H9 (cell line): ENCODE measurements at regions not wholly inside any gene's neighbourhood (a gene's known extent, or its start where the extent isn't known, plus 50 kb on each side); places are given as distances from the start of the nearest gene placed in this dataset.

ENCODE experiments used
- DNase-seq: peaks from one replicate; pipeline ENCODE4 v3.0.0-alpha.2; 2017
- H2AFZ ChIP-seq: one replicate; pipeline ENCODE4 v1.6.1; 2013; ENCODE audit warnings: mild to moderate bottlenecking, low read length, control low read depth, moderate library complexity
- H2AK5ac ChIP-seq: 2 replicates; pipeline ENCODE4 v1.6.1; 2013; ENCODE audit warnings: low read length, control low read depth, mixed read lengths; ENCODE audit not compliant: insufficient read length
- H2BK120ac ChIP-seq: one replicate; pipeline ENCODE4 v1.6.1; 2013; ENCODE audit warnings: low read depth, mild to moderate bottlenecking, low read length, control low read depth, inconsistent platforms; ENCODE audit not compliant: poor library complexity, severe bottlenecking
- H2BK12ac ChIP-seq: 2 replicates; pipeline ENCODE4 v1.6.1; 2013; ENCODE audit warnings: low read length, control low read depth, mixed read lengths, low read depth; ENCODE audit not compliant: insufficient read length
- H2BK15ac ChIP-seq: 2 replicates; pipeline ENCODE4 v1.6.1; 2013; ENCODE audit warnings: low read depth, low read length, control low read depth
- H2BK20ac ChIP-seq: one replicate; pipeline ENCODE4 v1.6.1; 2013; ENCODE audit warnings: low read depth, mild to moderate bottlenecking, low read length, control low read depth, inconsistent platforms; ENCODE audit not compliant: poor library complexity, severe bottlenecking
- H2BK5ac ChIP-seq: 2 replicates; pipeline ENCODE4 v1.6.1; 2013; ENCODE audit warnings: low read length, control low read depth, mixed read lengths; ENCODE audit not compliant: insufficient read length
- H3K14ac ChIP-seq: 2 replicates; pipeline ENCODE4 v1.6.1; 2013; ENCODE audit warnings: low read length, control low read depth; ENCODE audit not compliant: insufficient read depth
- H3K18ac ChIP-seq: 2 replicates; pipeline ENCODE4 v1.6.1; 2013; ENCODE audit warnings: low read depth, mild to moderate bottlenecking, mixed read lengths, low read length, control low read depth; ENCODE audit not compliant: insufficient read length
- H3K23ac ChIP-seq: 2 replicates; pipeline ENCODE4 v1.6.1; 2013; ENCODE audit warnings: low read length, control low read depth, mixed read lengths, low read depth; ENCODE audit not compliant: insufficient read length
- H3K23me2 ChIP-seq: 2 replicates; pipeline ENCODE4 v1.6.1; 2013; ENCODE audit warnings: low read depth, mild to moderate bottlenecking, mixed read lengths, low read length, control low read depth; ENCODE audit not compliant: insufficient read length, poor library complexity, severe bottlenecking
- H3K27ac ChIP-seq: 2 replicates; pipeline ENCODE4 v1.5.1; 2013; ENCODE audit warnings: low read length, control low read depth, mixed read lengths, low read depth; ENCODE audit not compliant: insufficient read length
- H3K27me3 ChIP-seq: 2 replicates; pipeline ENCODE4 v1.6.1; 2013; ENCODE audit warnings: low read length, control low read depth, inconsistent platforms; ENCODE audit not compliant: insufficient read depth
- H3K4ac ChIP-seq: 2 replicates; pipeline ENCODE4 v1.6.1; 2013; ENCODE audit warnings: low read depth, mild to moderate bottlenecking, control low read depth, inconsistent platforms, low read length, moderate library complexity
- H3K4me1 ChIP-seq: 2 replicates; pipeline ENCODE4 v1.6.1; 2013; ENCODE audit warnings: low read length, control low read depth, inconsistent platforms; ENCODE audit not compliant: insufficient read depth
- H3K4me2 ChIP-seq: 2 replicates; pipeline ENCODE4 v1.6.1; 2013; ENCODE audit warnings: low read length, control low read depth, mixed read lengths; ENCODE audit not compliant: insufficient read length, insufficient read depth
- H3K56ac ChIP-seq: 2 replicates; pipeline ENCODE4 v1.6.1; 2013; ENCODE audit warnings: low read depth, mild to moderate bottlenecking, mixed read lengths, low read length, control low read depth; ENCODE audit not compliant: insufficient read length
- H3K79me1 ChIP-seq: 2 replicates; pipeline ENCODE4 v1.6.1; 2013; ENCODE audit warnings: low read depth, mild to moderate bottlenecking, moderate library complexity, low read length, control low read depth, inconsistent platforms; ENCODE audit not compliant: insufficient read depth, poor library complexity, severe bottlenecking
- H3K79me2 ChIP-seq: 2 replicates; pipeline ENCODE4 v1.6.1; 2013; ENCODE audit warnings: low read length, control low read depth, inconsistent platforms; ENCODE audit not compliant: insufficient read depth
- H3K9ac ChIP-seq: 2 replicates; pipeline ENCODE4 v1.6.1; 2013; ENCODE audit warnings: low read length, control low read depth, mixed read lengths; ENCODE audit not compliant: insufficient read length; ENCODE audit errors: extremely low read depth
- H3K9me3 ChIP-seq: one replicate; pipeline ENCODE4 v1.6.1; 2013; ENCODE audit warnings: low read depth, low read length, inconsistent platforms; ENCODE audit not compliant: control insufficient read depth
- H3T11ph ChIP-seq: one replicate; pipeline ENCODE4 v1.6.1; 2013; ENCODE audit warnings: mild to moderate bottlenecking, low read length, control low read depth, inconsistent platforms
- H4K20me1 ChIP-seq: one replicate; pipeline ENCODE4 v1.6.1; 2013; ENCODE audit not compliant: control insufficient read depth, insufficient read length, insufficient read depth
- H4K5ac ChIP-seq: 2 replicates; pipeline ENCODE4 v1.6.1; 2013; ENCODE audit warnings: low read depth, mild to moderate bottlenecking, mixed read lengths, low read length, control low read depth; ENCODE audit not compliant: insufficient read length
- H4K8ac ChIP-seq: replicated peaks from 2 replicates; pipeline ENCODE4 v1.6.1; 2013; ENCODE audit warnings: low read length, control low read depth, mixed read lengths, low read depth; ENCODE audit not compliant: insufficient read length
- H4K91ac ChIP-seq: 2 replicates; pipeline ENCODE4 v1.6.1; 2013; ENCODE audit warnings: low read depth, mild to moderate bottlenecking, moderate library complexity, mixed read lengths, low read length, control low read depth; ENCODE audit not compliant: insufficient read length
- H3K27ac Mint-ChIP-seq, 3 experiments: 2 replicates in 2 of 3; 3 replicates in 1 of 3; pipeline ENCODE4 v1.8.0; 2020 to 2021; ENCODE audit warnings: mixed read lengths in 3 of 3, mild to moderate bottlenecking in 1 of 3, moderate library complexity in 1 of 3
- H3K27me3 Mint-ChIP-seq: 2 replicates; pipeline ENCODE4 v1.8.0; 2021; ENCODE audit warnings: low read depth, mild to moderate bottlenecking, moderate library complexity, mixed read lengths
- H3K36me3 Mint-ChIP-seq, 3 experiments: 2 replicates in 2 of 3; 3 replicates in 1 of 3; pipeline ENCODE4 v1.8.0; 2020 to 2021; ENCODE audit warnings: low read depth in 3 of 3, mixed read lengths in 3 of 3; ENCODE audit not compliant: insufficient read depth in 1 of 3
- H3K4me1 Mint-ChIP-seq, 2 experiments: 2 replicates each; pipeline ENCODE4 v1.8.0; 2020; ENCODE audit warnings: mixed read lengths in 2 of 2
- H3K4me3 Mint-ChIP-seq, 2 experiments: 2 replicates in 1 of 2; 3 replicates in 1 of 2; pipeline ENCODE4 v1.8.0; 2020 to 2021; ENCODE audit warnings: mild to moderate bottlenecking in 2 of 2, mixed read lengths in 2 of 2, moderate library complexity in 1 of 2
- H3K9me3 Mint-ChIP-seq, 2 experiments: 2 replicates in 1 of 2; 3 replicates in 1 of 2; pipeline ENCODE4 v1.8.0; 2020; ENCODE audit warnings: mild to moderate bottlenecking in 2 of 2, mixed read lengths in 2 of 2, moderate library complexity in 1 of 2
- CTCF ChIP-seq: fragments of 200-600 bp; sonication (generic); conservative IDR thresholded peaks from 3 replicates; pipeline ENCODE4 v1.8.0; 2021; ENCODE audit warnings: antibody characterized with exemption, mild to moderate bottlenecking
- WGBS: extraction: QIAGEN DNeasy Blood & Tissue Kit; methylation state at CpG from one replicate; pipeline ENCODE4 v1.1.7; 2013; ENCODE audit warnings: missing lambda C conversion rate, low lambda C conversion rate, mixed read lengths; ENCODE audit not compliant: insufficient read length; ENCODE audit errors: extremely low coverage; 5-methylcytosine and 5-hydroxymethylcytosine counted together

GRCh38 chr9:727767-728166, 113.7 kb upstream of the DMRT1 start:
- no peaks in the 10 kb centered on the region for H4K20me1 ChIP-seq
- H3T11ph ChIP-seq = no peak overlapping the region
- Mint-ChIP-seq H3K27ac (peak overlapping the region; percentile 72 to 97 (median 93); a peak in 6 of 7 replicates), H3K36me3 (peaks cover 12 to 18% (median 14%) of the 10 kb centered on the region in 3 experiments; a peak in 6 of 7 replicates), H3K27me3 (no peaks in the 10 kb centered on the region), H3K4me1 (peaks cover 43 to 50% of the 10 kb centered on the region in 2 experiments), H3K4me3 (peak overlapping the region; percentile 23 to 55; a peak in 3 of 5 replicates), H3K9me3 (no peaks in the 10 kb centered on the region)
- no peaks in the 10 kb centered on the region for H3K23me2 ChIP-seq
- H2BK15ac ChIP-seq = no peak overlapping the region
- no peaks in the 10 kb centered on the region; the same call in 1 of the 2 replicates for H3K79me2 ChIP-seq
- H3K18ac ChIP-seq = no peak overlapping the region
- H3K4me1 ChIP-seq = peaks cover 6% of the 10 kb centered on the region; the same call in 1 of the 2 replicates
- TF ChIP-seq CTCF = no peak
- H3K9ac ChIP-seq = no peak overlapping the region
- WGBS = no CpG with 5 or more reads among the region's 1 CpG
- no peak overlapping the region for H3K14ac ChIP-seq
- no peak overlapping the region for H3K4ac ChIP-seq
- no peak overlapping the region for H2AK5ac ChIP-seq
- no peak overlapping the region for H3K4me2 ChIP-seq
- H2BK5ac ChIP-seq = no peak overlapping the region
- H3K23ac ChIP-seq = no peak overlapping the region
- H4K91ac ChIP-seq = no peak overlapping the region
- no peak for DNase-seq
- no peak overlapping the region for H4K5ac ChIP-seq
- no peaks in the 10 kb centered on the region for H3K27me3 ChIP-seq
- H2AFZ ChIP-seq = no peak overlapping the region
- H4K8ac ChIP-seq = no peak overlapping the region
- no peak overlapping the region for H2BK12ac ChIP-seq
- H3K27ac ChIP-seq = peak overlapping the region; percentile 85
- H2BK20ac ChIP-seq = no peak overlapping the region
- no peaks in the 10 kb centered on the region for H3K9me3 ChIP-seq
- H3K56ac ChIP-seq = no peak overlapping the region
- H3K79me1 ChIP-seq = no peaks in the 10 kb centered on the region
- no peak overlapping the region for H2BK120ac ChIP-seq
